ENCODE measurements at regions not wholly inside any gene's neighbourhood (a gene's known extent, or its start where the extent isn't known, plus 50 kb on each side); places are given as distances from the start of the nearest gene placed in this dataset.

DNA sequence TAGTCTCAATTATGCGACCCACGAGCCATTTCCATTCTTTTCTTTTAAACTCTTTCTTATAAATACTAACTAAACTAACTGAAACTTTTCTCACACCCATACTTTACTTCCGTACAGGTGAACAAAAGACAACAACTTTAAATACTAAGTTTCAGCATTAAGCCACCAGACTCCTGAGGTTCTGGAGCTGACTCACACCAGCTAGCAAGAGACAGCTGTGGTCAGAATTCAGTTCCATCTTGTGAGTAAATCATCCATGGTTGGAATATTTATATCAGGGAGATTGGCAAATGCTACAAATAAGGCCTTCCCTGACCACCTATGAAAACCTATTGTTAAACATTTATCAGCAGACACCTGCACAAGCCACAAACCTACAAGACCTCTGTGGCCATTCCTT, 897.0 kb downstream of the EFNB2 start:
- no peak overlapping the region for H3K27ac ChIP-seq (ENCODE audit: low read depth, low read length)
- no peak overlapping the region for H3K4me3 ChIP-seq (ENCODE audit: insufficient read depth, low read length)
- H3K4me2 ChIP-seq (ENCODE audit: insufficient read depth, low read length), result no peak overlapping the region
- DNase-seq (ENCODE audit: insufficient read length, low spot score, missing footprints), result no peak
- no peaks in the 10 kb centered on the region for H4K20me1 ChIP-seq (ENCODE audit: insufficient read depth, low read length)
- no peaks in the 10 kb centered on the region for H3K79me2 ChIP-seq (ENCODE audit: insufficient read depth, low read length)
- no peak overlapping the region for H2AFZ ChIP-seq (ENCODE audit: low read length)
- no peaks in the 10 kb centered on the region for H3K9me3 ChIP-seq (ENCODE audit: low read depth, low read length)
- no peaks in the 10 kb centered on the region for H3K27me3 ChIP-seq (ENCODE audit: insufficient read depth, low read length)
- no peaks in the 10 kb centered on the region for H3K4me1 ChIP-seq (ENCODE audit: insufficient read depth, low read length)
- TF ChIP-seq, protein P1, sequence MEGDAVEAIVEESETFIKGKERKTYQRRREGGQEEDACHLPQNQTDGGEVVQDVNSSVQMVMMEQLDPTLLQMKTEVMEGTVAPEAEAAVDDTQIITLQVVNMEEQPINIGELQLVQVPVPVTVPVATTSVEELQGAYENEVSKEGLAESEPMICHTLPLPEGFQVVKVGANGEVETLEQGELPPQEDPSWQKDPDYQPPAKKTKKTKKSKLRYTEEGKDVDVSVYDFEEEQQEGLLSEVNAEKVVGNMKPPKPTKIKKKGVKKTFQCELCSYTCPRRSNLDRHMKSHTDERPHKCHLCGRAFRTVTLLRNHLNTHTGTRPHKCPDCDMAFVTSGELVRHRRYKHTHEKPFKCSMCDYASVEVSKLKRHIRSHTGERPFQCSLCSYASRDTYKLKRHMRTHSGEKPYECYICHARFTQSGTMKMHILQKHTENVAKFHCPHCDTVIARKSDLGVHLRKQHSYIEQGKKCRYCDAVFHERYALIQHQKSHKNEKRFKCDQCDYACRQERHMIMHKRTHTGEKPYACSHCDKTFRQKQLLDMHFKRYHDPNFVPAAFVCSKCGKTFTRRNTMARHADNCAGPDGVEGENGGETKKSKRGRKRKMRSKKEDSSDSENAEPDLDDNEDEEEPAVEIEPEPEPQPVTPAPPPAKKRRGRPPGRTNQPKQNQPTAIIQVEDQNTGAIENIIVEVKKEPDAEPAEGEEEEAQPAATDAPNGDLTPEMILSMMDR (IDR thresholded peaks at IDR 0.05; ENCODE audit: extremely low read depth, low read depth, low read length), result no peak
- no peaks in the 10 kb centered on the region for H3K36me3 ChIP-seq (ENCODE audit: insufficient read depth, low read length)

DNA sequence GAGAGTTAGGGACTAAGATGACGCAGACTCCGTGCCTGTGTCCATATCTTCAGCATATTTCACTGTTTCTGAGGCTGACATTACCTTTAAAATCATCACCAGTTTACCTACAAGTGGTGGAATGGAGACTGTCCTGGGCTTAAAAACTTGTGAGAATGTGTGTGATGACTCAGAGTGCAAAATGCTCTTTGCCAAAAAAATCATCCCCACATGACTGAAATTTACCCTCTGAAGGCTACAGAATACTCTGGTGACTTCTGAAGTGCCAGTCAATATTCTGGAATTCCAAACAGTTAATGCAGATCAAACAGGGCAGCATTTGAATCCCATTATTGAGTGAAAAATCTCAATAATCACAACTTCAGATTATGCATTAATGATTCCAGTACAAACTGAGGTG, 901.4 kb downstream of the EFNB2 start:
- TF ChIP-seq, protein P1 (IDR thresholded peaks at IDR 0.05; ENCODE audit: extremely low read depth, low read depth, low read length), result no peak
- Histone ChIP-seq H3K9me3 (ENCODE audit: low read depth, low read length) (no peaks in the 10 kb centered on the region), H4K20me1 (ENCODE audit: insufficient read depth, low read length) (no peaks in the 10 kb centered on the region), H3K36me3 (ENCODE audit: insufficient read depth, low read length) (no peaks in the 10 kb centered on the region), H3K4me3 (ENCODE audit: insufficient read depth, low read length) (no peak overlapping the region), H3K27me3 (ENCODE audit: insufficient read depth, low read length) (no peaks in the 10 kb centered on the region), H3K4me1 (ENCODE audit: insufficient read depth, low read length) (no peaks in the 10 kb centered on the region), H3K27ac (ENCODE audit: low read depth, low read length) (no peak overlapping the region), H3K4me2 (ENCODE audit: insufficient read depth, low read length) (no peak overlapping the region), H3K79me2 (ENCODE audit: insufficient read depth, low read length) (no peaks in the 10 kb centered on the region), H2AFZ (ENCODE audit: low read length) (no peak overlapping the region)
- peak; percentile 52 for DNase-seq (ENCODE audit: insufficient read length, low spot score, missing footprints)

DNA sequence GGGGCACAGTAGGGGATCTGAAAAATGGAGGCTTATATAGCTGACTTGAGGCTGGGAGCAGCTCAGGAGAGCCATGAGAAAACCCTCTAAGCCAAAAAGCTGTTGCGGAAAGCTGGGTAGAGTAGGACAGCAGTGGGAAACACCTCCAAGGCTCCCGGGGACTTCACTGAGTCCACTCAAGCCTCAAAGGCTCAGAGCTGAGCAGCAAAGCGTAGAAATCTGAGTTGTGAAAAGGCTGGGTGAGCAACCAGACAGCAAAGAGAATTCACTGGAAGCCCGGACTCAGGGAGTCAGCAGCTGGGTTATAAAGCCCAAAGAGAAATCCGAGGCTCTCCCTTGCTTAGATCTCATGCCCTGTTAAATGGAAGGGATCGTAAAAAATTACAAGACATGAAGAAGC, 905.0 kb downstream of the EFNB2 start:
- TF ChIP-seq, protein P1 (IDR thresholded peaks at IDR 0.05; ENCODE audit: extremely low read depth, low read depth, low read length), result no peak
- no peak for DNase-seq (ENCODE audit: insufficient read length, low spot score, missing footprints)
- H3K36me3 ChIP-seq (ENCODE audit: insufficient read depth, low read length), result no peaks in the 10 kb centered on the region

DNA sequence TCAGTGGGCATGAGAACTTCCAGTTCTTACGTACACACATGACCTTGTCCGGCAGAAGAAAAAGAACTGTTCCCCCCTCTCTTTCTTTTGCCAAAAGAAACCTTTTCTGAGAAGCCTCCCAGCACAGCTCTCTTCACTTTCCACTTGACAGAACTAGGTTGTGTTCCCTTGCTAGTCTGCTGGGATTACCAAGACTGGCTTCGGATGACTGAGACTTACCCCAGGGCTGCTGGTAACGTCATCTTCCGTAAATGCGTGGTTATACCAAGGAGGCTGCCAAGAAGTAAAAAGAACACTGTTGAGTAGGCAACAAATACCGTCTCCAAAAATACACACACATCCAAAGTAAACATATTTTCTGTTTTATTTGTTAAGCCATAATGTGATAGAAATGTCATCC, 908.2 kb downstream of the EFNB2 start:
- Histone ChIP-seq H3K27me3 (ENCODE audit: insufficient read depth, low read length) (no peaks in the 10 kb centered on the region), H4K20me1 (ENCODE audit: insufficient read depth, low read length) (no peaks in the 10 kb centered on the region), H3K4me3 (ENCODE audit: insufficient read depth, low read length) (no peak overlapping the region), H3K4me1 (ENCODE audit: insufficient read depth, low read length) (no peaks in the 10 kb centered on the region), H3K27ac (ENCODE audit: low read depth, low read length) (no peak overlapping the region), H3K79me2 (ENCODE audit: insufficient read depth, low read length) (no peaks in the 10 kb centered on the region), H3K9me3 (ENCODE audit: low read depth, low read length) (no peaks in the 10 kb centered on the region), H2AFZ (ENCODE audit: low read length) (peak overlapping the region; percentile 67), H3K4me2 (ENCODE audit: insufficient read depth, low read length) (peak overlapping the region; percentile 30), H3K36me3 (ENCODE audit: insufficient read depth, low read length) (no peaks in the 10 kb centered on the region)
- TF ChIP-seq, protein P1 (IDR thresholded peaks at IDR 0.05; ENCODE audit: extremely low read depth, low read depth, low read length), result no peak
- DNase-seq (ENCODE audit: insufficient read length, low spot score, missing footprints), result peak; percentile 37

More for the DNA sequence above, 905.0 kb downstream of the EFNB2 start:
- Histone ChIP-seq H3K79me2 (ENCODE audit: insufficient read depth, low read length) (no peaks in the 10 kb centered on the region), H3K27me3 (ENCODE audit: insufficient read depth, low read length) (no peaks in the 10 kb centered on the region), H3K9me3 (ENCODE audit: low read depth, low read length) (no peaks in the 10 kb centered on the region), H3K4me3 (ENCODE audit: insufficient read depth, low read length) (no peak overlapping the region), H3K4me2 (ENCODE audit: insufficient read depth, low read length) (no peak overlapping the region), H4K20me1 (ENCODE audit: insufficient read depth, low read length) (no peaks in the 10 kb centered on the region), H3K4me1 (ENCODE audit: insufficient read depth, low read length) (no peaks in the 10 kb centered on the region), H2AFZ (ENCODE audit: low read length) (no peak overlapping the region), H3K27ac (ENCODE audit: low read depth, low read length) (no peak overlapping the region)

Measured in osteoblast (primary cell).